ENCODE measurements at regions not wholly inside any gene's neighbourhood (a gene's known extent, or its start where the extent isn't known, plus 50 kb on each side); places are given as distances from the start of the nearest gene placed in this dataset.
A peak's percentile ranks its signal among the peaks of the same experiment; 100 is the strongest.
"Not testable (repeated sequence)": the region's sequence is repeated elsewhere in the genome, so short reads cannot be mapped to it uniquely, and the experiment has no call there.

DNA sequence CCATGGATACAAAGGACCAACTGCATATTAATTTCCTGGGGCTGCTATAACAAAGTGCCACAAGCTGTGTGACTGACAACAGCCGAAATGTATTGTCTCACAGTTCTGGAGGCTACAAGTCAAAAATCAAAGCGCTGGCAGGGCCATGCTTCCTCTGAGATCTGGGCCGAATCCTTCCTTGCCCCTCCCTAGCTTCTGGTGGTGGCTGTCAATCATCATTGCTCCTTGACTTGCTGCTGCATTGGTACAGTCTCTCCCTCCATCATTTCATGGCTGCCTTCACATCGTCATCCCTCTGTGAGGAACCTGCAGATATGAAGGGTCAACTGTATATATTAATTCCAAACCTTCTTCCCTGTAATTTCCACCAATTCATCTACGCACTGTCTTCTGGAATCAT is 118.3 kb downstream of the EXOC5 start:
- no peak for DNase-seq

- DNase-seq: no peak
These were observed 129.5 kb downstream of the EXOC5 start for GRCh38 chr14:57139173-57139572.

DNA sequence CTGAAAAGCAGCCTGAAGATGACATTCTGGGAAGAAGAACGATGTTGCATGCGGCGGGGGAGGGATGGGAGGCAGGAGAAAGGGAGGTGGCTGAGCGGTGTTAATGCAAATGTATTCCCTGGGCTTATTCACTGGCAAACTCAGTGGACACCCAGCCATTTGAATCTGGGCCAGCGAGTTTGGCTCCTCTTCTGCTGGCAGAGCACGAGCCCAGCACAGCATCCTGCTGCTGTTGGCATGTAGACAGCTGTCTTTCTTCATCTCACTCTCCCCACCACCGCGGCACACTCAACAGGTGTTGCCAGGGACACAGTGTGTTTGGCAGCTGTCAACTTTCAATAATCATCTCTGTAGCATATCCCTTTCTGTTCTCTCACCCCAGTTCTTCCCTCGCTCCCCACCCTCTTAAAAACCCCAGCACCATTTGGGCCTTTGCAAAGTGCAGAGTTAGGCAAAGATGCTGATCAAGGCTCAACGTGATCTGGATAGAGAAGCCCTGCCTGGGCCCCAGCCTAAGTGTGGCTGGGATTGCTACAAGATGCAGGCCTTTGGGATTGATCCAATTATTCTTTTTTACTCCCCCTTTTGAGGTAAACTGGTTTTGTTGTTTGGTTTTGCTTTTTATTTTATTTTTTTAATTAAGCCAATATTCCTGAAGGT is 131.9 kb downstream of the EXOC5 start:
- no peak for DNase-seq

DNA sequence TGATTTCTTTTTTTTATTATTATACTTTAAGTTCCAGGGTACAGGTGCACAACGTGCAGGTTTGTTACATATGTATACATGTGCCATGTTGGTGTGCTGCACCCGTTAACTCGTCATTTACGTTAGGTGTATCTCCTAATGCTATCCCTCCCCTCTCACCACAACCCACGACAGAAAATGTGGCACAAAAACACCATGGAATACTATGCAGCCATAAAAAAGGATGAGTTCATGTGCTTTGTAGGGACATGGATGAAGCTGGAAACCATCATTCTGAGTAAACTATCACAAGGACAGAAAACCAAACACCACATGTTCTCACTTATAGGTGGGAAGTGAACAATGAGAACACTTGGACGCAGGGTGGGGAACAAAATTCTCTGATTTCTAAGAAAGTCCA is 140.9 kb downstream of the EXOC5 start:
- DNase-seq: not testable (repeated sequence)

GRCh38 chr14:57122129-57122528 is 146.6 kb downstream of the EXOC5 start:
- DNase-seq: no peak

DNA sequence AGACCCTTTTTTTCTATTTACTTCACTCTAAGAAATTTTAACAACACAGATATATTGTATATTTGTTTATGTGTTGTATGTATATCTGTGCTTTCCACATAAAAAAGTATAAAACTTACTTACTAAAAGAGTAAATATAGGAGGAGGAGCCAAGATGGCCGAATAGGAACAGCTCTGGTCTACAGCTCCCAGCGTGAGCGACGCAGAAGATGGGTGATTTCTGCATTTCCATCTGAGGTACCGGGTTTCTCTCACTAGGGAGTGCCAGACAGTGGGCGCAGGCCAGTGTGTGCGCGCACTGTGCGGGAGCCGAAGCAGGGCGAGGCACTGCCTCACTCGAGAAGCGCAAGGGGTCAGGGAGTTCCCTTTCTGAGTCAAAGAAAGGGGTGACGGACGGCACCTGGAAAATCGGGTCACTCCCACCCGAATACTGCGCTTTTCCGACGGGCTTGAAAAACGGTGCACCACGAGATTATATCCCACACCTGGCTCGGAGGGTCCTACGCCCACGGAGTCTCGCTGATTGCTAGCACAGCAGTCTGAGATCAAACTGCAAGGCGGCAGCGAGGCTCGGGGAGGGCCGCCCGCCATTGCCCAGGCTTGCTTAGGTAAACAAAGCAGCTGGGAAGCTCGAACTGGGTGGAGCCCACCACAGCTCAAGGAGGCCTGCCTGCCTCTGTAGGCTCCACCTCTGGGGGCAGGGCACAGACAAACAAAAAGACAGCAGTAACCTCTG is 156.5 kb downstream of the EXOC5 start:
- not testable (repeated sequence) for DNase-seq

DNA sequence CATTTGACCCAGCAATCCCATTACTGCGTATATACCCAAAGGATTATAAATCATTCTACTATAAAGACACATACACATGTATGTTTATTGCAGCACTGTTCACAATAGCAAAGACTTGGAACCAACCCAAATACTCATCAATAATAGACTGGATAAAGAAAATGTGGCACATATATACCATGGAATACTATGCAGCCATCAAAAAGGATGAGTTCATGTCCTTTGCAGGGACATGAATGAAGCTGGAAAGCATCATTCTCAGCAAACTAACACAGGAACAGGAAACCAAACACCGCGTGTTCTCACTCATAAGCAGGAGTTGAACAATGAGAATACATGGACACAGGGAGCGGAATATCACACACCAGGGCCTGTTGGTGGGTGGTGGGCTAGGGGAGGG is 158.3 kb downstream of the EXOC5 start:
- DNase-seq: not testable (repeated sequence)

GRCh38 chr14:57091030-57091608 is 177.6 kb downstream of the EXOC5 start:
- DNase-seq: no peak

- DNase-seq: no peak
These were observed 178.8 kb downstream of the EXOC5 start for GRCh38 chr14:57089901-57090300.

DNA sequence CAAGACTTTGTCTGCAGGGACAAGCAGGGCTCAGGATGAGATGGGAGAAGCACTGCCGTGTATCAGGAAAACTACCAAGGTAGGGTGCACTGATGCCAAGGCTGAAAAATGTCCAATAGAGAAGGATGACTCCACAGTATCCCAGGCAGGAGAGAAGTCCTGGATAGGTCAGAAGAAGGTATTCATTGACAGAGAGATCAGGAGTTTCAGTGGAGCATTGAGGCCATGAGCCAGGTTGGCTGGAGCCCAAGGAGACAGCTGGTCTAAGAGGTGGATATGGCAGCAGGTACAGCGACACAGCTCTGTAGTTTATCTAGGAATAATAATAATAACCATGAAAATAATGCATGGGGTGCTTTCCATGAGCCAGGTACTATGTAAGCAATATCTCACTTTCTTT is 180.9 kb downstream of the EXOC5 start:
- DNase-seq: no peak

DNA sequence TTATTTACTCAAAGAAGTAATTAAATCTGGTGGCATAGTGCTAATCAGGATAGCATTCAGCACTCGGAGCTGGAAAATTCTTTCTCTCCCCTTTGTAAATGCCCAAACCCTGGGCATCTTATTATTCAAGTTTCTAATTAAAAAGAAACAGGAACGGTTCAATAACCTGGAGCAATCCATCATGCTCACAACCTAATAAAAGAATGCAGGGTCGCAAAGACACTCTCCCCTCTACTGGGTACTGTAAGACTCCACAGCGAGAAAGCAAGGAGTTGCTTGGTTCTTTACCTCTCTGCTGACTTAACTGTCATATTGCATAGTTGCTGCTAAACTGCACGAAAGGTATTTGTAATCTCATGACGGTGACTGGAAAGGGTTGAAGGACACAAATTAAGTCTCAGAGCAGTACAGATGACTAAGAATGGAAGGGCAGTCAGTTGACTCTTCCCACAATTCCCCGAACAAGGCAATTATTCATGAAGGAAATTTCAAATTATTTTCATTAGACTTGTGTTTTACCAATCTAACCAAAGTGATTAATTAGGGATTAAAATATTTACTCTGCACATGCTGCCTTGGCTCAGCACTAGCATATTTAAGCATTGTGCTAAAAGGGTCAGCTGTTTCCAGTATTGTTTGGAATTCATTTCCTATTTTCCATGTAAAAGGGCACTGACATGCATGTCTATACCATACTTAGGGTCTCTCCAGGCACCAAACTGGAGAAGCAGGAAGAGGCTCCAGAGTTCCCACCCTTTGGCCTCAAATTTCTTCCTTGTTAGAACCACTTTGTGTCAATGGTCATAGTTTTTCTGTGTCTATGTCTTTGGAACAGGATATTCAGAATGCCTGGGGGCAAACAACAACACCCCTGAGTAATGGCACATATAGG is 182.2 kb downstream of the EXOC5 start:
- DNase-seq: no peak

DNA sequence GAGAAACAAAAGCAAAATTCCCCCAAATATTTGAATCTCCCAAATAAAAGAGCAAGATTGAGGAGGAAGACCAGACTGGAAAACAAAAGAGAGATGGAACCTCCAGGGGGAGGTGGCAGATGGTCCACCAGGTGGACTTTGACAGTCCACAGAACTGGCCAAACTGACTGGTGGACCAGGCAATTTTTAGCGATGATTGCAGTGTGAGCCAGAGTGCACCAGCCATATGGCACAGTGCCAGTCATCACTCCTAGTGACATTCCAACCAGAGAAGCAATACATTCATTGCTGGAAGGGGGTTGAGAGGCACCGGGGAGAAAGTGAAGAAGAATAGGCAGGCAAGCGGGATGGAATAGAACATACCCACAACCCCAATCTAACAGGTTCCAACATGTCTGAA is 182.9 kb downstream of the EXOC5 start:
- no peak for DNase-seq

- DNase-seq: no peak
These were observed 183.7 kb downstream of the EXOC5 start for GRCh38 chr14:57085043-57085442.

DNA sequence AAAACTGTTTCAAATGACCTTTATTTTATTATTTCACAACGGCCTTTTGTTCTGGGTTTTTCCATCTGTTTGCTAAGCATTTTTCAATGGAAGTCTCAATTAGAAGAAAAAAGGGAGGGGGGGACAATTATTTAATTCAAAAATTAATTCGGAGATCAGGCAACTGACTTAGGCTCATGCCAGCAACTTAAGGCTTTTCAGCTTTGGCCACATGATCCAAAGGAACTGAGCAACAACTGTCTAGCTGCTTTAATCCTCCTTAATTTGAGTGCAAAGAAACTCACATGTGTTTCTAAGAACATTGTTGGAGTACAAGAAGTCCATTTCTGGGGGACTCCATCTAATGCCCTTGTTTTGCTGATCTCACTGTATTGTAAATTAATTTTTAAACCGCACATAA is 188.0 kb downstream of the EXOC5 start:
- DNase-seq: no peak

- no peak for DNase-seq
These were observed 190.7 kb downstream of the EXOC5 start for GRCh38 chr14:57078054-57078453.

- DNase-seq: no peak
These were observed 194.7 kb downstream of the EXOC5 start for GRCh38 chr14:57073986-57074385.

- DNase-seq: no peak
These were observed 197.1 kb downstream of the EXOC5 start for GRCh38 chr14:57071639-57072038.

DNA sequence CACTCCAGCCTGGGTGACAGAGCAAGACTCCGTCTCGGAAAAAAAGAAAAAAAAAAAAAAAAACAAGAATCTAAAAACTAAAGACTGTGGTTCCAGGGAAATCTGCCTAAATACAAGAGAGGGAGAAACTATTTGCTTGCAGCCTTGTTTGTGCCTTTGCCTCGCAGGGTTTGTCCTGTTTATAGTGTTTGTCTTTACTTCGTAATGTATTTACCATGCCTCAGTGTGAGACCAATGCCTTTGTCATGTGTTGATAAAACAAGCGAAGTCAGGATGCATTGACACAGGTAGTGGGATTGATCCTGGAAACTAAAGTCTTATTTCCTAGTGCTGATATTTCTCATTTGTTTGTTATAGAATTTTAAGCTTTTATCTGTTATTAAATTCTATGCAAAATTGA is 199.0 kb downstream of the EXOC5 start:
- no peak for DNase-seq

GRCh38 chr14:57068511-57068910 is 200.2 kb downstream of the EXOC5 start:
- no peak for DNase-seq

DNA sequence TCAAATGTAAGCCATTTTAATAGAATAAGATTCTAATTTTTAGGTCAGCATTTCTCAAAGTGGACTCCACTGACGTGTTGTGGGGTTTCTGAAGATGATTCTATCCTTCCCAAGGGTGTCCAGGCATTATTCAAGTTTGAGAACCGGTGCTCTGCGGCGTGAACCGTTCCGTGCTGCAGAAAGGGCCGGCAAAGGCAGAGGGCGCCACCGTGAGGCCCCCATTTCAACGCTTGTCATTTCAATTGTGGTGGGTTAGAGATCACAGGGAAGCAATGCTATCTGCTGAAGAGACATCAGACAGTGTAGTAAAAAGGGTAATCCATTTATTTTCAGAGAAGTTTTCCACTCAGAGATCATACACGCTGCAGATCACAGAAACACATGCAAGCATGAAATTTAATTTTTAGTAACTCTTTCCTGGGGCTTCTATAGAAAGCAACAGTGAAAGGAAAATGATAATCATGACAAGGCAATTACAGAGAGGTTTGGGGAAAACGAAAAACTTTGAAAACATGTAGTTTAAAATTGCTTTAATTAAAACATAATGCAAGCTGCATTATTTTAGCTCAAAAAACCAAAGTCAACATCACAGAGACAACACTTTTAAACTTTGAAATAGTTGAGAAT is 201.7 kb downstream of the EXOC5 start:
- peak; percentile 41 for DNase-seq

DNA sequence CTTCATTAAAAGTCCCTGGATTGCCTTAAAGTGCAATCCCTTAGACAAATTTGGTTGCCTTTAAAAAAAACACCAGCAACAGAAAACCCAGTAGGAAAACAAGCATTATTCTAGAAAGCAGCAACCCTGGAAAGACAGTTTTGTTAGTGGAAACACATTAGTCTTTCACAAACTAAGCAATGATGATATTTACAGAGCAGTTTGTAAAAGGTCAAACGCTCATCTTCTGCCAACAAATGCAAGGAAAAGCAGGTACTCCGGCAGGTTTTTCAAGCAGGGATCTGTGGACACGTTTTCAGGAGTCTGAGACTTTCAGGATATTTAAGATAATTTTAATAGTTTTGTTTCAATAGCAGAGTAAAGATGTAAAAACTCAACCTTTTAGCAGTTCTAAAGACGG is 202.2 kb downstream of the EXOC5 start:
- no peak for DNase-seq

GRCh38 chr14:57061009-57061711 is 207.5 kb downstream of the EXOC5 start:
- DNase-seq: no peak
